Neural cell (in vitro differentiated cells): ENCODE measurements at regions not wholly inside any gene's neighbourhood (a gene's known extent, or its start where the extent isn't known, plus 50 kb on each side); places are given as distances from the start of the nearest gene placed in this dataset.

Experiments
- EP300 ChIP-seq: fragments of 450-650 bp; conservative IDR thresholded peaks from 2 replicates; pipeline ENCODE4 v1.6.1; 2014; ENCODE audit warnings: antibody characterized with exemption, mild to moderate bottlenecking, moderate library complexity; ENCODE audit not compliant: poor library complexity, severe bottlenecking
- EZH2 ChIP-seq: fragments of 200-600, 300-800 bp; shearing (Covaris generic), sonication (generic); IDR thresholded peaks from 2 replicates; pipeline ENCODE4 v1.6.1; 2014; ENCODE audit warnings: antibody characterized with exemption, low read length, borderline replicate concordance, mild to moderate bottlenecking; ENCODE audit not compliant: insufficient read depth, poor library complexity, severe bottlenecking
- MXI1 ChIP-seq: fragments of 450-650 bp; conservative IDR thresholded peaks from 2 replicates; pipeline ENCODE4 v1.6.1; 2014; ENCODE audit warnings: antibody characterized with exemption, mild to moderate bottlenecking; ENCODE audit not compliant: poor library complexity, severe bottlenecking
- POLR2AphosphoS5 ChIP-seq: IDR thresholded peaks from 2 replicates; pipeline ENCODE4 v1.6.1; 2012
- RAD21 ChIP-seq: fragments of 450-650 bp; conservative IDR thresholded peaks from 2 replicates; pipeline ENCODE4 v1.6.1; 2014; ENCODE audit warnings: antibody characterized with exemption, mild to moderate bottlenecking, moderate library complexity
- SMC3 ChIP-seq: fragments of 450-650 bp; conservative IDR thresholded peaks from 2 replicates; pipeline ENCODE4 v1.6.1; 2014; ENCODE audit warnings: antibody characterized with exemption, mild to moderate bottlenecking, moderate library complexity; ENCODE audit not compliant: poor library complexity
- TAF1 ChIP-seq: IDR thresholded peaks from 2 replicates; pipeline ENCODE4 v1.6.1; 2012; ENCODE audit warnings: low read depth
- TF ChIP-seq, protein P1 (sequence below): fragments of 450-650 bp; IDR thresholded peaks from 2 replicates; pipeline ENCODE4 v1.5.1; 2014; ENCODE audit warnings: antibody characterized with exemption, mild to moderate bottlenecking, moderate library complexity; ENCODE audit not compliant: poor library complexity, severe bottlenecking

DNA sequence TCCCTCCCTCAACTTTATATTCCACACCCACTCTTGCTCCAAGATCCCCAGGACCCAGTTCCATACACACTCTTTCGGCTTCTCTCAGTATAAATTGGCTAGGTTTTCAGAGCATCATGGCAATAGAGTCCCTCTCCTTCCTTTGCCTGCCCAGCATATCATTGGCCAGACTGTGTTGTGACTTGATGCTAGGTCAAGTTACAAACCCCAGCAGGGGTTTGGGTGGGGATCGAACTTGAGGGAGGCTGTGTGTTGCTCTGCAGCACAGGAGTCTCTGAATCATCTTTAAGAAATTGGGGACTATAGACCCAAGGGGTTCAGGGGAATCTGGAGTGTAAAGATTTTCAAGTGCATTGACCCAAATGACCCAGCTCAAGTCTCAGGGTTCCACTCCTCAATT lies 477.5 kb upstream of the MEIS1 start:
- TF ChIP-seq EZH2 (no peak), SMC3 (no peak), TAF1 (no peak), EP300 (no peak), POLR2AphosphoS5 (no peak), RAD21 (no peak), MXI1 (no peak)
- TF ChIP-seq, protein P1, sequence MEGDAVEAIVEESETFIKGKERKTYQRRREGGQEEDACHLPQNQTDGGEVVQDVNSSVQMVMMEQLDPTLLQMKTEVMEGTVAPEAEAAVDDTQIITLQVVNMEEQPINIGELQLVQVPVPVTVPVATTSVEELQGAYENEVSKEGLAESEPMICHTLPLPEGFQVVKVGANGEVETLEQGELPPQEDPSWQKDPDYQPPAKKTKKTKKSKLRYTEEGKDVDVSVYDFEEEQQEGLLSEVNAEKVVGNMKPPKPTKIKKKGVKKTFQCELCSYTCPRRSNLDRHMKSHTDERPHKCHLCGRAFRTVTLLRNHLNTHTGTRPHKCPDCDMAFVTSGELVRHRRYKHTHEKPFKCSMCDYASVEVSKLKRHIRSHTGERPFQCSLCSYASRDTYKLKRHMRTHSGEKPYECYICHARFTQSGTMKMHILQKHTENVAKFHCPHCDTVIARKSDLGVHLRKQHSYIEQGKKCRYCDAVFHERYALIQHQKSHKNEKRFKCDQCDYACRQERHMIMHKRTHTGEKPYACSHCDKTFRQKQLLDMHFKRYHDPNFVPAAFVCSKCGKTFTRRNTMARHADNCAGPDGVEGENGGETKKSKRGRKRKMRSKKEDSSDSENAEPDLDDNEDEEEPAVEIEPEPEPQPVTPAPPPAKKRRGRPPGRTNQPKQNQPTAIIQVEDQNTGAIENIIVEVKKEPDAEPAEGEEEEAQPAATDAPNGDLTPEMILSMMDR = no peak
